Osteocyte (in vitro differentiated cells): ENCODE measurements at regions not wholly inside any gene's neighbourhood (a gene's known extent, or its start where the extent isn't known, plus 50 kb on each side); places are given as distances from the start of the nearest gene placed in this dataset.

ENCODE experiments used
- DNase-seq: peaks from one replicate; pipeline ENCODE4 v3.0.0; 2021; ENCODE audit warnings: mixed read lengths; ENCODE audit not compliant: unreplicated experiment; ENCODE audit errors: extremely low spot score
- H3K27ac Mint-ChIP-seq: one replicate; pipeline ENCODE4 v1.8.0; 2021; ENCODE audit warnings: mild to moderate bottlenecking, mixed read lengths; ENCODE audit not compliant: unreplicated experiment
- H3K27me3 Mint-ChIP-seq: one replicate; pipeline ENCODE4 v1.8.0; 2021; ENCODE audit warnings: mixed read lengths; ENCODE audit not compliant: unreplicated experiment
- H3K36me3 Mint-ChIP-seq: one replicate; pipeline ENCODE4 v1.8.0; 2021; ENCODE audit warnings: mixed read lengths; ENCODE audit not compliant: unreplicated experiment
- H3K4me1 Mint-ChIP-seq: one replicate; pipeline ENCODE4 v1.8.0; 2021; ENCODE audit warnings: mixed read lengths; ENCODE audit not compliant: unreplicated experiment
- H3K4me3 Mint-ChIP-seq: one replicate; pipeline ENCODE4 v1.8.0; 2021; ENCODE audit warnings: mild to moderate bottlenecking, moderate library complexity, mixed read lengths; ENCODE audit not compliant: unreplicated experiment
- H3K9me3 Mint-ChIP-seq: one replicate; pipeline ENCODE4 v1.8.0; 2021; ENCODE audit warnings: mixed read lengths; ENCODE audit not compliant: unreplicated experiment
- TF ChIP-seq, protein P1 (sequence below): fragments of 200-600 bp; sonication (generic); IDR thresholded peaks from 2 replicates; pipeline ENCODE4 v1.5.0; 2021; ENCODE audit warnings: antibody characterized with exemption, mild to moderate bottlenecking, moderate library complexity

DNA sequence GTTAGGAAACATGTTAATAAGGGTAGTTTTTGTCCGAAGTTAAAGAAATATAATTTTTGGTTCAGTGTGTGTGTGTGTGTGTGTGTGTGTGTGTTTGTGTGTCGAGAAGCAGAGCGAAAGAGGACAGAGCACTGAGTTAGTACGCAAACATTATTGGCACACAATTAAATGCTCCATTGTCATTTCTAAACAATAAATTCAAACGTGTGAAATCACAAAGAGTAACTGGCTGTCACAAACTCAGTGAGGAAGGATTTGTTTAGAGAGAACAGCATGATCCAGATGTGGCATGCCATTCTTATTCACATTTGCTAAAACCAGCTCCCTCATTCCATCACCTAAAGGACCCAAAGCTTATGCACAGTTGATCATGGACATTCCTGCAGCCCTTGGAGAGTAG is 970.8 kb downstream of the DTWD2 start:
- Mint-ChIP-seq H3K4me1 (peaks cover 2% of the 10 kb centered on the region), H3K27ac (no peak overlapping the region), H3K4me3 (no peak overlapping the region), H3K9me3 (no peaks in the 10 kb centered on the region), H3K27me3 (no peaks in the 10 kb centered on the region), H3K36me3 (no peaks in the 10 kb centered on the region)
- no peak for DNase-seq
- TF ChIP-seq, protein P1, sequence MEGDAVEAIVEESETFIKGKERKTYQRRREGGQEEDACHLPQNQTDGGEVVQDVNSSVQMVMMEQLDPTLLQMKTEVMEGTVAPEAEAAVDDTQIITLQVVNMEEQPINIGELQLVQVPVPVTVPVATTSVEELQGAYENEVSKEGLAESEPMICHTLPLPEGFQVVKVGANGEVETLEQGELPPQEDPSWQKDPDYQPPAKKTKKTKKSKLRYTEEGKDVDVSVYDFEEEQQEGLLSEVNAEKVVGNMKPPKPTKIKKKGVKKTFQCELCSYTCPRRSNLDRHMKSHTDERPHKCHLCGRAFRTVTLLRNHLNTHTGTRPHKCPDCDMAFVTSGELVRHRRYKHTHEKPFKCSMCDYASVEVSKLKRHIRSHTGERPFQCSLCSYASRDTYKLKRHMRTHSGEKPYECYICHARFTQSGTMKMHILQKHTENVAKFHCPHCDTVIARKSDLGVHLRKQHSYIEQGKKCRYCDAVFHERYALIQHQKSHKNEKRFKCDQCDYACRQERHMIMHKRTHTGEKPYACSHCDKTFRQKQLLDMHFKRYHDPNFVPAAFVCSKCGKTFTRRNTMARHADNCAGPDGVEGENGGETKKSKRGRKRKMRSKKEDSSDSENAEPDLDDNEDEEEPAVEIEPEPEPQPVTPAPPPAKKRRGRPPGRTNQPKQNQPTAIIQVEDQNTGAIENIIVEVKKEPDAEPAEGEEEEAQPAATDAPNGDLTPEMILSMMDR: no peak

DNA sequence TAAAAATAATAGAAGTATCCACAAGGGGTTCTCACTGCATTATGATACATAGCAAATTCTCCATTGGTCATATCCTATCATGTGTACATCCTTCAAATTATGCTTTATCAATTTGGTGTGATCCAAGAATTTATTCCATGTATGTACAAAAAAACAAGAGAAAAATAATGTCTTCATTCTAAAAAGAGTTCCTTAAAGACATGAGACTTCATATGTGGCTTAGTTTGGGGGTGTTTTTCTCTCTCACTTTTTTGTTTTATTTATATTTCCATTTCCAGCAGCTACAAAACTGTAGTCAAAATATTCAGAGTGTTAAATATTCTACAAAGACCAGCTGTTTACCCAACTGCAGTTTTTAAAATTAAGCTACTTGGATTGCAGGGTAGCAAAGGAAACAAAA is 972.0 kb downstream of the DTWD2 start:
- H3K27ac Mint-ChIP-seq: no peak overlapping the region
- no peak for DNase-seq
- H3K36me3 Mint-ChIP-seq: no peaks in the 10 kb centered on the region
- H3K4me3 Mint-ChIP-seq: no peak overlapping the region
- TF ChIP-seq, protein P1: no peak
- H3K9me3 Mint-ChIP-seq: no peaks in the 10 kb centered on the region
- peaks cover 2% of the 10 kb centered on the region for H3K4me1 Mint-ChIP-seq
- no peaks in the 10 kb centered on the region for H3K27me3 Mint-ChIP-seq

DNA sequence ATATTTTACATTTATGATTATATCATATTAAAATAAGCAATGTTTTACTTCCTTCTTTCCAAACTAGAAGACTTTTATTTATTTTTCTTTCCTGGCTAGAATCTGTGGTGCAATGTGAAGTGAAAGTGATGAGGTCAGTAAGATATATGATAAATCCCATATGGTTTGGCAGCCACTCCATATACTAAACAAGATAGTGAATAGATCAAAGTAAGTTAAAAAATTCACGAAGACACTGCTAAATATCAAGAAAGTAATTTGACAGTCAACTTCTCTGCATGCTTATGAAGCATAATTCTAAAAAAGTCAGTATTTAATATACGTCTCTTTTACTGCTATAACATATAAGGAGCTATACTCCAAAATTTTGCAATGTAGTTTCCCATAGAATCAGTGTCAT is 972.8 kb downstream of the DTWD2 start:
- H3K4me3 Mint-ChIP-seq: no peak overlapping the region
- TF ChIP-seq, protein P1: no peak
- no peaks in the 10 kb centered on the region for H3K9me3 Mint-ChIP-seq
- no peaks in the 10 kb centered on the region for H3K27me3 Mint-ChIP-seq
- no peaks in the 10 kb centered on the region for H3K36me3 Mint-ChIP-seq
- H3K4me1 Mint-ChIP-seq: peaks cover 2% of the 10 kb centered on the region
- no peak for DNase-seq
- H3K27ac Mint-ChIP-seq: no peak overlapping the region

DNA sequence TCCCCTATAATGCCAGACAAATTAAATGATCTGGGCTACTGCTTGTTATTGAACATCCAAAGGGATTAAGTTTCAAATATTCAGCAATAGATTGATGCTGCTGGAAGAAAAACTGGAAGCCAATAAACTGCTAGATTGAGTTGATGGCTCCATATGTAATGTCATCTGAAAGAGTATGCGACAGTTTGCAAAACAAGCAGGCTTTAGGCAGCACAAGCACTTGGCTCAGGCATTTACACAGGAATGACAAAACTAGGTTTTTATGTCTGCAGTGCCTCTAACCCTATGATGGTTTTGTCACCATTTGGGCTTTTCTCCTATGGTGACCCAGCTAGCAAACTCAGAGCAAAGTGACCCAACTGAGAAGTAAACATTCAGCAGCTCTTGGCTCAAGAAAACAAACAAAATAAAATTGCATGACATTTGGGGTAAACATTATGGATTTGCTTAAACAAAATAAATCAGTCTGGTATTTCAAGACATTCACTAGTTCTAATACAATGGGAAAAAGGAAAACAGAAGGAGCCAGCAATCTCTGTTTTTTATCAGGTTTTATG is 978.5 kb downstream of the DTWD2 start:
- Mint-ChIP-seq H3K27me3 (no peaks in the 10 kb centered on the region), H3K27ac (no peak overlapping the region), H3K36me3 (no peaks in the 10 kb centered on the region), H3K4me3 (no peak overlapping the region), H3K9me3 (no peaks in the 10 kb centered on the region), H3K4me1 (peaks cover 2% of the 10 kb centered on the region)
- TF ChIP-seq, protein P1: no peak
- no peak for DNase-seq

DNA sequence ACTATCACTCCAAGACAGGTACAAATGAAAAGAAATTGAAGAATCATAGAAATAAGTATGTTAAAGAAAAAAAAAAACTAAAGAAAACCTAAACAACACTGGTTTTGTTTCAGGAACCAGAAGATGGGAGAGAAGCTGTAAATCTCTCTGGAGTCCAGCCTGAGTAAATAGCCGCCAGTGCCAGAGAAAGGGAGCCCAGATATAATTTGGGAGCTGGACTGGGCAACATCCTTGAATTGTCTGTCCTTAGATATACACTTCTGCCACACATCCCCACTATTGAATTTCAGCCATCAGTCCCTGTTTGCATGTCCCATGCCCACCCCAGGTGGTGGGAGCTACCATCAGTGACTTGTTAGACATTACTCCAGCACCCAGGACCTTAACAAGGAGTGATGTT is 979.6 kb downstream of the DTWD2 start:
- Mint-ChIP-seq H3K4me3 (no peak overlapping the region), H3K9me3 (no peaks in the 10 kb centered on the region), H3K4me1 (peaks cover 2% of the 10 kb centered on the region), H3K27ac (no peak overlapping the region), H3K27me3 (no peaks in the 10 kb centered on the region), H3K36me3 (no peaks in the 10 kb centered on the region)
- DNase-seq: no peak
- TF ChIP-seq, protein P1: no peak
